ENCODE measurements at regions not wholly inside any gene's neighbourhood (a gene's known extent, or its start where the extent isn't known, plus 50 kb on each side); places are given as distances from the start of the nearest gene placed in this dataset.

DNA sequence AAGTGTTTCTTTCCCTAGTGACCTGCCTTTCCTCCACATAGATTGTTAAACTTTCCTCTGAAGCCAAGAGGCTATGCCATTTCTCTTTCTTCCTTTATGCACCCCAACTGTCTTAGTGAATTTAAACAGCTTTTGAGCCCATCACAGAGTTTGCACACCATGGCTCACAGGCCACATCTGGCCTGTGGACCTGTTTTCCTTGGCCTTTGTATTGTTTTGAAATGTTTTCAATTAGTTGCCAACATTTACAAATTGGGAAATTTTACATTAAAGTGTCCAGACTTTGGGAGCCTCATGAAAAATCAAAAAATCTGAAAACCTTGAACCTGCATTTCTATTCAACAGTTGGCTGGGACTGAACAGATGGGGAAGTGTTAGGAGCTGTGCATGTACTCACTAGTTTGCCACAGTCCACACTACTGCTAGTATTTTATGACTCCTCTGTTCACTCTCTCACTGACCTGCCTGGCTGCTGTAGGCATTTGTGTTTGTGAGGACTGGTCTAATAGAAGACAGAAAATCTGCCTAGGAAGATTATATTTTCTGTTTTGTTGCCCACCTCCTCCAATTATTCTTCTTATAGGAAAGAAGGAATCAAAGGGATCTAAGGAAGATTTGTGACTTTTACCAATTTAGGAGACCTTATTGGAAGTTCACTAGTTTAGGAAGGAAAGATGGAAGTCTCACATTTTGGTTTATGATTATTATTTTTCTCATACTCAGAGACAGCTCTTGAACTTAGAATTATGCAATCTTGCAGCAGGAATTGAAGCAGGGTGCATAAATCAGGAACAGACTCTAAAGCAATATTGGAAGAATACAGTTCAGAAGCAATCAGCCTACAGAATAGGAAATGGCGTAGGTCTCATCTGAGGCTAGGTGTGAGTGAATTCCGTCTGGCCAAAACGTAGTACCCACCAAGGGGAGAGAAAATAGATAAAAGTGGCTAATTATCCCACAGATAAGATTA, 134.7 kb downstream of the HLX start:
- Histone ChIP-seq H3K27me3 (ENCODE audit: control insufficient read depth, insufficient read depth, low read length) (no peaks in the 10 kb centered on the region), H3K4me3 (ENCODE audit: low read depth, low read length) (no peak overlapping the region), H3K4me1 (ENCODE audit: control insufficient read depth, insufficient read depth, low read length) (no peaks in the 10 kb centered on the region), H3K9me3 (ENCODE audit: control insufficient read depth, insufficient read depth, low read length) (no peaks in the 10 kb centered on the region), H3K36me3 (ENCODE audit: control insufficient read depth, insufficient read depth, low read length) (no peaks in the 10 kb centered on the region), H3K9ac (ENCODE audit: low read depth, low read length) (no peak overlapping the region)

DNA sequence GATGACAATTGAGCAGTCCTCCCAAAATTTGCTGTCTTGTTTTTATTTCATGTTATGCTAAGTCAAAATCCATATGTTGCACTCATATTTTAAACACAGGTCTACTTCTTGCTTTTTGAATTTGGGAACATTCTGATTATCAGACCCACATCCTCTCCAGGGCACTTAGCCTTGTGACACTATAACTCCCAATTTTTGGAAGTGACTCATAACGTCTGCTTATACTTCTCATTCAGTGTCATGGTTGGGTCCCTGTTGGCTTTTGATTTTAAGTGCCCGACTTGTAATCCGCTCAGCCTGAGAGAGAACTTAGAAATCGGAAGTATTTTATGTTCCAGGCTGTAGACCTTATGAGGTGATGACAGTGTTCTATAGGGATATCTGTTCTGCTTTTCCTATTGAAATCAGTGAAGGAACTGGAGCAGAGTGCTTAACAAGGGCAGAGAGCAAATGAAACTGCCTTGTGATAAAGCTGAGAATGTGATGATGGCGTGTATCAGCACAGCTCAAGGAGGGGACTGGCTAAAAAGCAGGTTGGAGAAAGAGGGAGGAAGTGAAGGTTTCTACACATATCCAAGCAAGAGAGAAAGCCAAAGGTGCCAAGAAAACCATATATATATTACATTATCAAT, 136.0 kb downstream of the HLX start:
- H3K27me3 ChIP-seq (ENCODE audit: control insufficient read depth, insufficient read depth, low read length): no peaks in the 10 kb centered on the region
- no peaks in the 10 kb centered on the region for H3K4me1 ChIP-seq (ENCODE audit: control insufficient read depth, insufficient read depth, low read length)
- no peak overlapping the region for H3K4me3 ChIP-seq (ENCODE audit: low read depth, low read length)
- no peak overlapping the region for H3K9ac ChIP-seq (ENCODE audit: low read depth, low read length)
- H3K36me3 ChIP-seq (ENCODE audit: control insufficient read depth, insufficient read depth, low read length): no peaks in the 10 kb centered on the region
- no peaks in the 10 kb centered on the region for H3K9me3 ChIP-seq (ENCODE audit: control insufficient read depth, insufficient read depth, low read length)

GRCh38 chr1:221016751-221017150, 137.5 kb downstream of the HLX start:
- Histone ChIP-seq H3K36me3 (ENCODE audit: control insufficient read depth, insufficient read depth, low read length) (no peaks in the 10 kb centered on the region), H3K4me3 (ENCODE audit: low read depth, low read length) (no peak overlapping the region), H3K27me3 (ENCODE audit: control insufficient read depth, insufficient read depth, low read length) (no peaks in the 10 kb centered on the region), H3K4me1 (ENCODE audit: control insufficient read depth, insufficient read depth, low read length) (no peaks in the 10 kb centered on the region), H3K9me3 (ENCODE audit: control insufficient read depth, insufficient read depth, low read length) (no peaks in the 10 kb centered on the region), H3K9ac (ENCODE audit: low read depth, low read length) (no peak overlapping the region)

DNA sequence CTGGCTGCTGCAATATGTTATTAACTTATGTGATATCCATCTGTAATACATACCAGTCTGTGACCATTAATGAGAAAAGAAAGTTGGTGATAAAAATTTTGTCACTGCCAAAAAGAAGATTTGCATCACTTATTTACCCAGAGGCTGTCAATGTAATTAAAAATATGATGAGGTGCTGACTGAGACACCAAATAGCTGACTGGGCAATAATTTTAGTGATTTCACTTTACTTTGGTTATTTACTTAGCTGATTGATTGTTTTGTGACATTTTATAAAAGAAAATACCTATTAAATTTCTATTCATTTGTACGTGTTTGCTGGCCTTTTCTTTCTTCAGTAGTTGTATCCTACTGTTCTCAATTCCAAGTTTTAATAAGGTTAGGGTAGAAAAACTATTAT, 139.2 kb downstream of the HLX start:
- H3K9me3 ChIP-seq (ENCODE audit: control insufficient read depth, insufficient read depth, low read length): no peaks in the 10 kb centered on the region
- H3K36me3 ChIP-seq (ENCODE audit: control insufficient read depth, insufficient read depth, low read length): no peaks in the 10 kb centered on the region
- no peak overlapping the region for H3K4me3 ChIP-seq (ENCODE audit: low read depth, low read length)
- H3K27me3 ChIP-seq (ENCODE audit: control insufficient read depth, insufficient read depth, low read length): no peaks in the 10 kb centered on the region
- no peak overlapping the region for H3K9ac ChIP-seq (ENCODE audit: low read depth, low read length)
- H3K4me1 ChIP-seq (ENCODE audit: control insufficient read depth, insufficient read depth, low read length): no peaks in the 10 kb centered on the region

GRCh38 chr1:221022331-221022730, 143.1 kb downstream of the HLX start:
- H3K9ac ChIP-seq (ENCODE audit: low read depth, low read length): no peak overlapping the region
- no peaks in the 10 kb centered on the region for H3K9me3 ChIP-seq (ENCODE audit: control insufficient read depth, insufficient read depth, low read length)
- H3K4me1 ChIP-seq (ENCODE audit: control insufficient read depth, insufficient read depth, low read length): no peaks in the 10 kb centered on the region
- no peaks in the 10 kb centered on the region for H3K36me3 ChIP-seq (ENCODE audit: control insufficient read depth, insufficient read depth, low read length)
- H3K4me3 ChIP-seq (ENCODE audit: low read depth, low read length): no peak overlapping the region
- H3K27me3 ChIP-seq (ENCODE audit: control insufficient read depth, insufficient read depth, low read length): no peaks in the 10 kb centered on the region

GRCh38 chr1:221023482-221023881, 144.2 kb downstream of the HLX start:
- Histone ChIP-seq H3K36me3 (ENCODE audit: control insufficient read depth, insufficient read depth, low read length) (no peaks in the 10 kb centered on the region), H3K9me3 (ENCODE audit: control insufficient read depth, insufficient read depth, low read length) (no peaks in the 10 kb centered on the region), H3K9ac (ENCODE audit: low read depth, low read length) (no peak overlapping the region), H3K4me1 (ENCODE audit: control insufficient read depth, insufficient read depth, low read length) (no peaks in the 10 kb centered on the region), H3K27me3 (ENCODE audit: control insufficient read depth, insufficient read depth, low read length) (no peaks in the 10 kb centered on the region), H3K4me3 (ENCODE audit: low read depth, low read length) (no peak overlapping the region)

GRCh38 chr1:221025501-221025900, 146.3 kb downstream of the HLX start:
- H3K4me3 ChIP-seq (ENCODE audit: low read depth, low read length): no peak overlapping the region
- no peaks in the 10 kb centered on the region for H3K9me3 ChIP-seq (ENCODE audit: control insufficient read depth, insufficient read depth, low read length)
- H3K27me3 ChIP-seq (ENCODE audit: control insufficient read depth, insufficient read depth, low read length): no peaks in the 10 kb centered on the region
- no peak overlapping the region for H3K9ac ChIP-seq (ENCODE audit: low read depth, low read length)
- no peaks in the 10 kb centered on the region for H3K36me3 ChIP-seq (ENCODE audit: control insufficient read depth, insufficient read depth, low read length)
- H3K4me1 ChIP-seq (ENCODE audit: control insufficient read depth, insufficient read depth, low read length): no peaks in the 10 kb centered on the region

- no peaks in the 10 kb centered on the region for H3K4me1 ChIP-seq (ENCODE audit: control insufficient read depth, insufficient read depth, low read length)
- no peak overlapping the region for H3K9ac ChIP-seq (ENCODE audit: low read depth, low read length)
- H3K4me3 ChIP-seq (ENCODE audit: low read depth, low read length): no peak overlapping the region
- H3K36me3 ChIP-seq (ENCODE audit: control insufficient read depth, insufficient read depth, low read length): no peaks in the 10 kb centered on the region
- H3K9me3 ChIP-seq (ENCODE audit: control insufficient read depth, insufficient read depth, low read length): no peaks in the 10 kb centered on the region
- H3K27me3 ChIP-seq (ENCODE audit: control insufficient read depth, insufficient read depth, low read length): no peaks in the 10 kb centered on the region
These were observed 146.7 kb downstream of the HLX start for GRCh38 chr1:221025956-221026355.

GRCh38 chr1:221029981-221030649, 150.9 kb downstream of the HLX start:
- Histone ChIP-seq H3K4me1 (ENCODE audit: control insufficient read depth, insufficient read depth, low read length) (no peaks in the 10 kb centered on the region), H3K36me3 (ENCODE audit: control insufficient read depth, insufficient read depth, low read length) (no peaks in the 10 kb centered on the region), H3K9me3 (ENCODE audit: control insufficient read depth, insufficient read depth, low read length) (no peaks in the 10 kb centered on the region), H3K9ac (ENCODE audit: low read depth, low read length) (no peak overlapping the region), H3K4me3 (ENCODE audit: low read depth, low read length) (no peak overlapping the region), H3K27me3 (ENCODE audit: control insufficient read depth, insufficient read depth, low read length) (no peaks in the 10 kb centered on the region)

GRCh38 chr1:221030990-221031389, 151.7 kb downstream of the HLX start:
- H3K27me3 ChIP-seq (ENCODE audit: control insufficient read depth, insufficient read depth, low read length): no peaks in the 10 kb centered on the region
- H3K4me1 ChIP-seq (ENCODE audit: control insufficient read depth, insufficient read depth, low read length): no peaks in the 10 kb centered on the region
- H3K4me3 ChIP-seq (ENCODE audit: low read depth, low read length): no peak overlapping the region
- H3K9me3 ChIP-seq (ENCODE audit: control insufficient read depth, insufficient read depth, low read length): no peaks in the 10 kb centered on the region
- no peak overlapping the region for H3K9ac ChIP-seq (ENCODE audit: low read depth, low read length)
- no peaks in the 10 kb centered on the region for H3K36me3 ChIP-seq (ENCODE audit: control insufficient read depth, insufficient read depth, low read length)

- Histone ChIP-seq H3K9ac (ENCODE audit: low read depth, low read length) (no peak overlapping the region), H3K36me3 (ENCODE audit: control insufficient read depth, insufficient read depth, low read length) (no peaks in the 10 kb centered on the region), H3K9me3 (ENCODE audit: control insufficient read depth, insufficient read depth, low read length) (no peaks in the 10 kb centered on the region), H3K4me3 (ENCODE audit: low read depth, low read length) (no peak overlapping the region), H3K27me3 (ENCODE audit: control insufficient read depth, insufficient read depth, low read length) (no peaks in the 10 kb centered on the region), H3K4me1 (ENCODE audit: control insufficient read depth, insufficient read depth, low read length) (no peaks in the 10 kb centered on the region)
These were observed 152.4 kb downstream of the HLX start for GRCh38 chr1:221031458-221032203.
